MM.1S (cell line): ENCODE measurements at regions not wholly inside any gene's neighbourhood (a gene's known extent, or its start where the extent isn't known, plus 50 kb on each side); places are given as distances from the start of the nearest gene placed in this dataset.

Experiments
- EZH2 ChIP-seq: fragments of 300-600 bp; sonication (generic); optimal IDR thresholded peaks from 2 replicates; pipeline ENCODE3; 2017; ENCODE audit warnings: low read depth, mild to moderate bottlenecking, antibody characterized with exemption, low read length, mixed read lengths
- EZH2phosphoT487 ChIP-seq: fragments of 300-600 bp; sonication (generic); IDR thresholded peaks from 2 replicates; pipeline ENCODE4 v1.6.1; 2018; ENCODE audit warnings: antibody characterized with exemption, low read length
- TF ChIP-seq, protein P1 (sequence below): fragments of 300-600 bp; sonication (generic); IDR thresholded peaks from 2 replicates; pipeline ENCODE4 v1.5.1; 2016; ENCODE audit warnings: antibody characterized with exemption, low read length, mixed read lengths

DNA sequence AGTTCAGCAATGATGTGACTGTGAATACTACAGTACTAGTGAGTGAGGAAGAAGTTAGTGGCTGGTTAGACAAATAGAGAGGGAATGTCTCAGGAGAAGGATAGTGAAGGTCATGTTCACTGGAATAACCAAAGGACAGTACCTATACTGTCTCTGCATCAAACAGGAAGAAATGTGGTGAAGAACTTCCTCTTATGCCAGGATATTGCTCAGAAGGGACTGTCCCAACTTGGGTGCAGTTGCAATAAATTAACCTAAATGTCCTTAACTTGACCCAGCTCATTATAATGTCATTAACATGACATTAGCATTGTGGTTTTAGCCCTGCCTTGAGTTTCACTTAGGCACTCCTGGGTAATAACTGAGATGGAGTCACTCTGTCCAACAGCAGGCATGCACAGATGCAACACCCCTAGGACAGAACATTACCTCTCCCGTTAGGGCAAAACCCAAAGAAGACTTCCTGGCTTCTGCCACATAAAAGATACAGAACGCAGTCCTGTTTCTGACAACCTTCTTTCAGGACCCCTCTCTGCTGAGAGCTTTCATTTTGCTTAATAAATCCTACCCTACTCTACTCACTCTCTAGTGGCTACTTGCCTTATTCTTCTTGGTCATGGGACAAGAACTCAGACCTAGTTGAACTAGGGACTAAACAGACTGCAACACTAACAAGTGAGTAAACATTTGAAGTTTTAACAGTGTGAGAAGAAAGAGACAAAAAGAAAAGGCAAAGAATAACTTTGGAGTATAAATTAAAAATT lies 1591.6 kb upstream of the MIR17HG start:
- TF ChIP-seq EZH2phosphoT487, result no peak
- TF ChIP-seq, protein P1, sequence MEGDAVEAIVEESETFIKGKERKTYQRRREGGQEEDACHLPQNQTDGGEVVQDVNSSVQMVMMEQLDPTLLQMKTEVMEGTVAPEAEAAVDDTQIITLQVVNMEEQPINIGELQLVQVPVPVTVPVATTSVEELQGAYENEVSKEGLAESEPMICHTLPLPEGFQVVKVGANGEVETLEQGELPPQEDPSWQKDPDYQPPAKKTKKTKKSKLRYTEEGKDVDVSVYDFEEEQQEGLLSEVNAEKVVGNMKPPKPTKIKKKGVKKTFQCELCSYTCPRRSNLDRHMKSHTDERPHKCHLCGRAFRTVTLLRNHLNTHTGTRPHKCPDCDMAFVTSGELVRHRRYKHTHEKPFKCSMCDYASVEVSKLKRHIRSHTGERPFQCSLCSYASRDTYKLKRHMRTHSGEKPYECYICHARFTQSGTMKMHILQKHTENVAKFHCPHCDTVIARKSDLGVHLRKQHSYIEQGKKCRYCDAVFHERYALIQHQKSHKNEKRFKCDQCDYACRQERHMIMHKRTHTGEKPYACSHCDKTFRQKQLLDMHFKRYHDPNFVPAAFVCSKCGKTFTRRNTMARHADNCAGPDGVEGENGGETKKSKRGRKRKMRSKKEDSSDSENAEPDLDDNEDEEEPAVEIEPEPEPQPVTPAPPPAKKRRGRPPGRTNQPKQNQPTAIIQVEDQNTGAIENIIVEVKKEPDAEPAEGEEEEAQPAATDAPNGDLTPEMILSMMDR, result no peak
- no peak for TF ChIP-seq EZH2
